GM13976 (cell line): ENCODE measurements at regions not wholly inside any gene's neighbourhood (a gene's known extent, or its start where the extent isn't known, plus 50 kb on each side); places are given as distances from the start of the nearest gene placed in this dataset.

Experiments used
- DNase-seq: peaks from one replicate; pipeline ENCODE4 v3.0.0; 2012; ENCODE audit warnings: low spot score
- CTCF ChIP-seq: IDR thresholded peaks from 2 replicates; pipeline ENCODE4 v1.5.1; 2012; ENCODE audit warnings: borderline replicate concordance, mild to moderate bottlenecking; ENCODE audit not compliant: insufficient read depth; ENCODE audit errors: extremely low read depth, missing control alignments, control extremely low read depth
- in situ Hi-C: fragments of 300-500 bp; cut with MboI; formaldehyde crosslinking; loops from one replicate; pipeline ENCODE4 v1.12.0; 2022; ENCODE audit warnings: low sequenced_read_pairs, mixed read lengths, inconsistent platforms; ENCODE audit not compliant: unreplicated experiment

DNA sequence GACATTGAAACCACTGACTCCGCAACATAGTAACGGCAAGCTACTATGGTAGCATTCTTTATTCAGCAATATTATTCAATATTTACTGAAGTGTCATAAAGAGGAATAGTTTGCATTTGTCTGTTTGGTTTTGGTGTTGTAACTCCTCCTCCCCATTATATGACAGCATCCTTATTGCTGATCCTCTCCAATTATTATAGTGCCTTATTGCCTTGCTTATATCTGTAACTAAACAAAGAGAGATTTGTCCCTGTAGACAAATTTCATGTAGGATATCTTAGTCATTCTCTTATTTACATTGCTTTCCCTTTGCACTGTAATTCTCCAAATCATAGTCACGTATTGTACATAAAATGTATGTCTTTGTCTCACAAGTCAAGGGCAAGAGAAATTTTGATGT is 1041.2 kb upstream of the ZEB2 start:
- TF ChIP-seq CTCF, result no peak
- DNase-seq, result no peak
- in situ Hi-C loops, result no loop called here

- DNase-seq, result no peak
- TF ChIP-seq CTCF, result no peak
- in situ Hi-C loops, result no loop called here
Measured at GRCh38 chr2:145558617-145559350, 1038.9 kb upstream of the ZEB2 start.

- in situ Hi-C loops, result no loop called here
- no peak for TF ChIP-seq CTCF
- no peak for DNase-seq
Measured at GRCh38 chr2:145555360-145555759, 1035.4 kb upstream of the ZEB2 start.

DNA sequence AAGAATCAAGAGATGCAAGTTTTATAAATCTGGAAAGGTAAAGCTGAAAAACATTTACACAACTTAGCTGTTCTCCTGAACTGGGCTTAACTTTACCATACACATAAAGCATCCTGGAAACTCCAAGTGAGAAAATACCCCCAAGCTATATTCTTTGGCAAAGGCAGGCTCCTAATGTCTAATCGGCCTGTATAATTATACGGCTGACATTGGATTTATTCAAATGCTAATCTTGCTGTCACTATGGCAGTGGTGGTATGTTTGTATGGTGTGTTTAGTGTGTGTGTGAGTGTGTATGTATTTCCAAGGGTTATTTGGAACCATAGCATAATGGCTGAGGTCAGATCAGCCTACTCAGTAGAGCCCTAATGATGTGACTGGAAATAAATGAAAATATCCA is 1031.8 kb upstream of the ZEB2 start:
- in situ Hi-C loops, result no loop called here
- no peak for TF ChIP-seq CTCF
- DNase-seq, result no peak

DNA sequence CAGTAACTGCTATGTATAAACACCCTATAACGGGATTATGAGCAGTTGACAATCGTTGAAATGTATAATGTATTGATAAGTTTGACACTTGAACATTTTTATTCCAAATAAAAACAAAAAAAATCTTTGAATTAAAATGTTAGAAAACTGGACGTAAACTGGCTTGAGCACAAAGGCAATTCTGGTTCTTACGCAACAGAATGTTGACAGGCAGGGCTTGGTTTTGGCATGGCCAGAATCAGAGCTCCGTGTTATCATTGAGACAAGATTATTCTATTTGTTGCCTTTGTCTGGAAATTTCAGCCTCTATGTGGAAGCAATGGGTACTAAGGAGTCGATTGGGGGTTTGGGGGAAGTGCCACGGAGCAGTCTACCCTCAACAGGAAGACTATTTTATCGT is 1028.6 kb upstream of the ZEB2 start:
- in situ Hi-C loops, result no loop called here
- no peak for TF ChIP-seq CTCF
- DNase-seq, result no peak

- TF ChIP-seq CTCF, result no peak
- DNase-seq, result no peak
- in situ Hi-C loops, result no loop called here
Measured at GRCh38 chr2:145547620-145548019, 1027.7 kb upstream of the ZEB2 start.
